ENCODE measurements at regions not wholly inside any gene's neighbourhood (a gene's known extent, or its start where the extent isn't known, plus 50 kb on each side); places are given as distances from the start of the nearest gene placed in this dataset.

GRCh38 chr1:242743983-242744780, 219.7 kb upstream of the PLD5 start:
- TF ChIP-seq CTCF (IDR thresholded peaks at IDR 0.05; ENCODE audit: extremely low read depth, missing control alignments): no peak
- no peak for DNase-seq (ENCODE audit: low spot score)

GRCh38 chr1:242738702-242739645, 214.5 kb upstream of the PLD5 start:
- TF ChIP-seq CTCF (IDR thresholded peaks at IDR 0.05; ENCODE audit: extremely low read depth, missing control alignments): no peak
- DNase-seq (ENCODE audit: low spot score): no peak

GRCh38 chr1:242736611-242737010, 212.1 kb upstream of the PLD5 start:
- TF ChIP-seq CTCF (IDR thresholded peaks at IDR 0.05; ENCODE audit: extremely low read depth, missing control alignments): no peak
- DNase-seq (ENCODE audit: low spot score): no peak

GRCh38 chr1:242735323-242735722, 210.8 kb upstream of the PLD5 start:
- DNase-seq (ENCODE audit: low spot score): no peak
- no peak for TF ChIP-seq CTCF (IDR thresholded peaks at IDR 0.05; ENCODE audit: extremely low read depth, missing control alignments)

GRCh38 chr1:242731446-242731845, 206.9 kb upstream of the PLD5 start:
- TF ChIP-seq CTCF (IDR thresholded peaks at IDR 0.05; ENCODE audit: extremely low read depth, missing control alignments): no peak
- DNase-seq (ENCODE audit: low spot score): no peak

GRCh38 chr1:242728696-242729095, 204.2 kb upstream of the PLD5 start:
- DNase-seq (ENCODE audit: low spot score): no peak
- no peak for TF ChIP-seq CTCF (IDR thresholded peaks at IDR 0.05; ENCODE audit: extremely low read depth, missing control alignments)

Measured in GM20000 (cell line).